ENCODE measurements at regions not wholly inside any gene's neighbourhood (a gene's known extent, or its start where the extent isn't known, plus 50 kb on each side); places are given as distances from the start of the nearest gene placed in this dataset.

DNA sequence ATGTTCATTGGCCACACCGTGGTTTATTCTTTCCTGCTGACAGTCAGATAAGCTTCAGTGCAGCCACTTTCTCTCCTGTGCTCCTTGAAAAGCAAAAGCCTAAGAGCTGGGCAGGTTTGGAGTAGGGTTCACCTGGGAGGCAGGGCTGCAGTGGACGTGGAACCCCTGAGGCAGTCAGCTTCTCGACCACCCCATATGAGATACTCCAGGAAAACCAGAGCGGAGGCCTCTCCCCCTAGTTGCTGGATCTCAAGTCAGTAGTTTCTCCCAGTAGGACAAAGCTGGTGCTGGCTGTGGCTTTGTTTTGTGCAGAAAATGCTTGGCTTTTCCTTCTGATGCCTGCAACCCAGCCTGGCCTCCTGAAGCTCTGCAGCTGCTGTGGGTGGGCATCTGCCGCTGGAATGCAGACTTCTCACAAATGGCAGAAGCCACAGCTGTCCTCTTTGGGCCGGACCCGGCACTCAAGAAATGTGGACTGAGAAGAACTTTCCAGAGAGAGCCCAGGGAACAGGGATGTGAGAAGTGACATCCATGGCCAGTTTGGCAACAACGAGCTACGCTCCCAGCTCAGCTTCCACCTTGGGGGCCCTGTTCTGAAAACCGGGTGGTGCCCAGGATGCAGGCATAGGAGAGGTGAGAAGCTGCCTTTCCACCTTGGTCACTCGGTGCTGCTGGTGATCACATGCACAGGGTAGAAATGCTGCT is 276.6 kb upstream of the TCERG1L start:
- DNase-seq: no peak

- no peak for DNase-seq
Observed at GRCh38 chr10:131588704-131589220, 277.2 kb upstream of the TCERG1L start.

- DNase-seq: no peak
Observed at GRCh38 chr10:131590567-131590966, 279.0 kb upstream of the TCERG1L start.

- no peak for DNase-seq
Observed at GRCh38 chr10:131591936-131592335, 280.4 kb upstream of the TCERG1L start.

DNA sequence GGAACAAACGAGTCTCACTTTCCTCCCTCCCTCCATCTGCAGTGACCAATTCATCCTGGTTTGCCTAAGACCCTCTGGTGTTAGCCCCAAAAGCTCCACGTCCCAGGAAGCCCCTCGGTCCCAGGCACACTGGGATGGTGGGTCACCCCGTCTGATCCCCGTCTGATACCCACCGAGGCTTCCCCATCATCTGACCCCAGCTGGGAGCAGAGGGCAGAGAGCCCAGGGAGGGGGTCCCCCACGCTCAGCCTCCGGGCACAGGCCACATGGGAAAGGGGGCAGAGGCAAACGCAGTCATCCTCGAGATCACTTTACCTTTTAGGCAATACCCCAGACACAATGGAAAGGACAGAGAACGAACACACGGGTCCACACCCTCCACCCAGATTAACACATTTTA is 291.6 kb upstream of the PPP2R2D start:
- no peak for DNase-seq

DNA sequence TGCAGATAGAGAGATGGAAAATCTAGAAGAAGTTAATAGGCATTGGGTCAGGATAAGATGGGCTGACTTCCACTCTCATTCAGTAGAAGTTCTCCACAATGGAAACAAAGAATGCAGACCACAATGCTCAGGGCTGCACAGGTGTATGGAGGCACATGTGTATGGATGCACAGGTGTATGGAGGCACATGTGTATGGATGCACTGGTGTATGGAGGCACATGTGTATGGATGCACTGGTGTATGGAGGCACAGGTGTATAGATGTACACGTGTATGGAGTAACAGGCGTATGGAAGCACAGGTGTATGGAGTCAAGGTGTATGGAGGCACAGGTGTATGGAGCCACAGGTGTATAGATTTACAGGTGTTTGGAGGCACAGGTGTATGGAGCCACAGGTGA is 285.7 kb upstream of the PPP2R2D start:
- DNase-seq: no peak

GRCh38 chr10:131616040-131616439 is 284.8 kb upstream of the PPP2R2D start:
- DNase-seq: no peak

GRCh38 chr10:131617113-131617858 is 283.5 kb upstream of the PPP2R2D start:
- no peak for DNase-seq

DNA sequence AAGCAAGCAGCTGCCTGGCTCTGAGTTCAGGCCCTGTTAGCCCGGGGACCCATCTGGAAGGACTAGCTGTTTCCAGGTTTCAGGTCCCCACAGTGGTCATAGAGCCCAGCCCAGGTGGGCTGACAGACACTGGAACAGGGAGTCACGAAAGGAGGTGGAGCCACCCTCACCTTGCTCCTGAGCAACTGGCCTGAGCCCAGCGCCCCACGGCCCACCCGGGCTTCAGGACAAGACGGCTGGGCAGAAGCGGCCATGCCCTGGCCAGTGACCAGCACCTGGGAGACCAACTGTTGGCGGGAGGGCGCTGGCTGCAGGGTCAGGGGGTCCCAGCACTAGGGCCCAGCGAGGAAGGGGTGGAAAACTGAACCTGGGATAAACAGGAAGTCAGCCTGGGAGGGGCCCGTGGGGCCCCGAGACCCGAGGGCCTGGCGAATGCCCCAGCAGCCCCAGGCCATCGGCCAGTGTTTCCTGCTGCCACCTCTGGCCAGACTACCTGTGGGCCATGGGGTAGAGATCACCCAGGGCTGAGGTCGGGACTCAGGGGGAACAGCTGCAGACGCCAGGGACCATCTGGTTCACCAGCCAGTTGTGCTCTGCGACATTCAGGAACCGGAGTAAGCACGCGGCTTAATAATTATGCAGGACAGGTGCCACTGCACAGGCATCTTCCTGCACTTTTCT is 282.1 kb upstream of the PPP2R2D start:
- no peak for DNase-seq

DNA sequence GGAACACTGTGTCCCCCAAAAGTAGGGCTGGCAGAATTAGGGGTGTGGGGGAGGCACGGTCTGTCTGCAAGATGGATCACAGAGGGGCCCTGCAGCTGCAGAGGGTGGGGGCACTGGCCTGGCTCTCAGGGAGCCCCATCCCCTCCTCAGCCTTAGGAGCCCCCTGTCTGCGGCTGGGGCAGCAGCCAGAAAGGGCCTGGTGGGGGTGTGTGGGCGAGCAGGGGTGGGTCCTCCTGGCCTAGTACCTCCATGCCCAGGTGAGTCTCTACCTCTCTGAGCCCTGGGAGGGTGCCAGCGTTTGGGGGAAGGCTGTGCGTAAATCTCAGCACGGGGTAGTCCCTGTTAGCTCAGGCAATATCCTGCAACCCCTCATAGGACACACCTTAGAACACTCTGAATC is 280.5 kb upstream of the PPP2R2D start:
- no peak for DNase-seq

- no peak for DNase-seq
Observed at GRCh38 chr10:131620904-131621303, 279.9 kb upstream of the PPP2R2D start.

DNA sequence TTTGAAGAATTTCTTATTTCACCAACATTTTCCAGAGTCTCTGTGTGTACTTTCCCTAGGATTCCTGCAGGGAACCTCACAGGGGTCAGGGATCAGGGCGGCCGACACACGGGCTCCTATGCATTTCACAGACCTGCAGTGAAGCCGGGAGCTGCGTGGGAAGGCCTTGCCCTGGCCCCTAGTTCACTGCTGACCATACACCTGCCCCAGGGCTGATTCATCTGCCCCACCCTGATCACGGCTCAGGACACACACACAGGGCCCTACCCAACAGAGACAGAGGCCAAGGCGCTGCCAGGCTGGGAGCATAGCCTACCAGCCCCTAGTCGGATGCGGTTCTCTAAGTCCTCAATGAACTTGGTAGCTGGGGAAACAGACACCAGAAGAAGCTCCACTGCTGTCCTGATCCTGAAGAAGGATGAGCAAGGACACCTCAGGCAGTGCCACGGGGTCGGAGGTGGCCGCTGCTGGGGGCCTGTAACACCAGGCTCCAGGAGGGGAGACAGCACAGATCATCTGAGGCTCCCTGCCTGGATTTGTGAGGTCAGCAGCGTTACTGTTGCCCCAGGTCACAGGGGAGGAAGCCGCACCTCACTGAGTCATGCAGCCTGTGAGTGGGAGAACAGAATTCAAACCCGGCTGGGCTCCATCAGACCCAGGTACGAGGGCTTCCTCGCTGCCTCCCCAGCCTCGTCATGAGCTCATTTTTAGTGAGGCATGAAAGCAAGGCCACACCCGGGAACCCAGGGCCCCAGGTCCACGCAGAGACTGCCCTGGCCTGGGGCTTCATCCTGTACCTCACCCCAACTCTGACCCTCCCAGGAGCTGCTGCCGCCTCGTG is 278.8 kb upstream of the PPP2R2D start:
- DNase-seq: no peak

DNA sequence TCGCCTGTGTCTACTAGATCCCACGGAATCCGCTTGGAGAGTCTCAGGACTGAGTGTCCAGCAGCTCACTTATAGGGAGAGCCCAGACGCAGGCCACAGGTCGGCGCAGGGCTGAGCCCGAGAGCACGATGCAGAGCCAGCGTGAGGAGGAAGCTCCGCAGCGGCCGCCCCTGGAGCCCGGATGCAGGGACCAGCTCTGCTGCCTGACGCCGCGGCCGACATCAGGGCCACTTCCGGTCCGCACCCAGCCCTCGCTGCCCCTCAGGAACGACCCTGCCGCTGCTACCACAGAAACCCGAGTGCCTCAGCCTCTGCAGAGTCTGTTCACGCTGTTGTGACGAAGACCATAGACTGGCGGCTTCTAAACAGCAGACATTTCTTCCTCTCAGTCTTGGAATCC is 275.8 kb upstream of the PPP2R2D start:
- DNase-seq: no peak

DNA sequence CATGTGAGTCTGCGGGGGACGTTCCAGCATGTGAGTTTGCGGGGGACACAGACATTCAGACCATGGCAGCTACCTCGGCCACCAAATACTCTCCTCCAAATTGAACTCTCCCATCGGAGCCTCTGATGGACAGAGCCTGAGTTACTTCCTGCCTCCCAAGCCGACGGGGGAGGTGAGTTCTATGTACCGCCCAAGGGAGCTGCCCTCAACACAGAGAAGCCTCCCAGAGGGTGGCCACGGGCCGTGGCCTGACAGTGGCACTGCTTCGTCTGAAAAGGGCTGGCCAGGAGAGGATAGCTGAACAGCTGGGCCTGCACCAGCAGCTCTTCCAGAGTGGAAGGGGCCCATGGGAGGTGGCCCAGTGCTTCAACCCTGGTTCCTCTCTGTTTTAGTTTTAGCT is 274.5 kb upstream of the PPP2R2D start:
- no peak for DNase-seq

DNA sequence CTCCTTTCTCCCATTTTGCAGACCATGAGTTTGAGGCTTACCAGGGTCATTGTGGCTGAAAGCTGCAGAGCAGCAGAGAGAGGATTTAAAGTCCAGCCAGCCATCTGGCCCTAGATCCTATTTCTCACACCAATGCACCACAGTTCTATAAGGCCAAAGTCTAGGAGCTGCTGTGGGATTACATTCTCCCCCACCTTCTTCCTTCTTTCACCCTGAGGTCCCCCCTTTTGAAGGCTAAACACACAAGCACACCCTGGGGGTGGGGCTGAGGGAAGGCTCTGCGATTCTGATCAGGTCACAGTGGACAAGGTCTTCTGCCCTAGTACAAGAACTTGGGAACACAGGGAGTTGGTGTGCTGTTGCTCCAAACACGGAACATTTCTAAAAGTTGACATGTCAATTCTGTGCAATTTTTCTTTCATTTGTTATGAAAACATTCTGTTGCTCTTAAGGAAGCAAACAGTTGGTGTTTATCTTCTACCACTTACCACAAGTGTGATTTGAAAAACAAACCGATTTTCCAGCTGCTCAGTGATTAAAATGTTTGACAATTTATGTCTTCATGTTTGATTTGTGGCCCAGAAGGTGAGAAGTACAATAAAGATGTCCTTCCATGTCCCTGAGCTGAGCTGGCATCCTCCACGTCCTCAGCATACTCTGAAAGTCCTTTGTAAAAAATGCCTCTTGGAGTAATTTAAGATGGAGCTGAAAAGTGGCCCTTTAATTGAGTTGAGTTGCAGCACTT is 271.6 kb upstream of the PPP2R2D start:
- no peak for DNase-seq

DNA sequence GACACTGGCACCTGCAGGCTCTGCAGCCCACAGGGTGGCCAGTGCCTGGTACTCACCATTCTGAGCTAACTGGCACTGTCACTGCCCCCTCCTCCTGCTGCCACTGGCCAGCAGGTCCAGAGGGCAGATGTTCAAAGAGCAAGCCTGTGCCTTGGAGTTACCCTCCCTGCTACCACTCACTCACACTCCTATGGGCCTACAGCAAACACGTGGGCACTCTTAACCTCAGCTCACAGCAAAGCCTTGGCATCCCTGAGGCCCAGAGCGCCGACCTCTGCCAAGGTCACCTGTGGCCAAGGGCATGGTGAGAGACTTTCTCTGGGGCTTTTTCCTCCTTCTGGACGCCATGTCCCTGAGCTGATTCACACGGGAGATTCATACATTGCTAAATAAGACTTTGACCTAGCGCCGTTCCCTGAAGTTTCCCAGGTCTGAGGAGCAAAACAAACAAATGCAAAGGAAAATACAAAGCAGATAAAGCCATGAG is 270.0 kb upstream of the PPP2R2D start:
- no peak for DNase-seq

DNA sequence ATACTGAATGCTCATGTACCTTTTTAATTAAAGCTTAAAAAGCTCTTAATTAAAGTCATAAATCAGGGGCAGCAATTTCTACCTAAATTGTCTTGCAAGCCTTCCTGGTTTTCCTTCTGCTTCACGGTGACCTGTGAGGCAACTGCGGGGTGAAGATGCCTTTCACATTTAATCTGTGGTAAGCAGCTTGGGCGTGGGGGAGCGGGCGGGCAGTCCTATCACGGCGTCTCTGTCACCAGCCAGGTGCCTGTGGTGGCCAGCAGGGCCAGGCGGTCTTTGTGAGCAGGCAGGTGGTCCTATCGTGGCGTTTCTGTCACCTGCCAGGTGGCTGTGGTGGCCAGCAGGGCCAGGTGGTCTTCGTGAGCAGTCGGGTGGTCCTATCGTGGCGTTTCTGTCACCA is 269.2 kb upstream of the PPP2R2D start:
- DNase-seq: no peak

DNA sequence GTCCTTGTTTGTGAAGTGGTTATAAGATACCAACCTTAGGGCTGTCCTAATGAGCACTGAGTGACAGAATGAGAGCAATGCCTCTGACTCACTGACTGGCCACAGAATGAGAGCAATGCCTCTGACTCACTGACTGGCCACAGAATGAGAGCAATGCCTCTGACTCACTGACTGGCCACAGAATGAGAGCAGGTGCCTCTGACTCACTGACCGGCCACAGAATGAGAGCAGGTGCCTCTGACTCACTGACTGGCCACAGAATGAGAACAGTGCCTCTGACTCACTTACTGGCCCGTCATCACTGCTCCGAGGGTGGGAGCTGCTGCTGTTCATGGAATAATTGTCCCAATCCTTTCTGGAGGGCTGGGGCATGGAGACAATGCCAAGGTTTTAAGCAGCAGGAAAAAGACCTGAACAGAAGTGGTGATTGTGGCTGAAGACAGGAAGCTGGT is 265.2 kb upstream of the PPP2R2D start:
- DNase-seq: no peak

DNA sequence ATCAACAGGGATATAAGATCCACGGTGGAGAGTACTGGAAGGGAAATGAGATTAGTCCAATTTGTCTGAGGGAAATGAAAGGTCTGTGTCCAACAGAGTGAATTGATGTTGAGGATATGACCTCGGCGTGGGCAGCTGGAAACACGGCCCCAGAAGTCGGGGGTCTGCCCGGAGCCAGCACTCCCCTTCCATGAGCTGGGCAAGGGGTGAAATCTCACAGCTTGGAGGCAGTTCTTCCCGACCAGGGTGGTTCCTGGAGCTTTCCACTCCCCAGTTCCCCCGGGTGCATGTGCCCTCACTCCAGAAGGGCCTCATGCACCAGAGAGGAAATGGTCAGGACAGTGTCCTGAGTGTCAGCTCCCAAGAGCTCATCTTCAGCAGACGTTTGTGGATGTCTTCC is 264.7 kb upstream of the PPP2R2D start:
- DNase-seq: no peak

- DNase-seq: no peak
Observed at GRCh38 chr10:131636841-131637724, 263.7 kb upstream of the PPP2R2D start.
